Activated naive CD4-positive, alpha-beta T cell treated with anti-CD3 and anti-CD28 coated beads, Interleukin-2, amount 10 ng/mL, durations not matched to agents 7 days and 5 days (primary cell): ENCODE measurements at regions not wholly inside any gene's neighbourhood (a gene's known extent, or its start where the extent isn't known, plus 50 kb on each side); places are given as distances from the start of the nearest gene placed in this dataset.

Source experiments
- CTCF ChIA-PET: fragments of 350-600 bp; sonication (Branson Sonifier 250); formaldehyde crosslinking; loops from one replicate; lab custom pipeline; 2021; ENCODE audit warnings: antibody characterized with exemption; lab: Charles Lee
- DNase-seq: peaks from one replicate; pipeline ENCODE4 v3.0.0-alpha.2; 2020
- H3K27ac Mint-ChIP-seq: one replicate; pipeline ENCODE4 v1.8.0; 2021; ENCODE audit warnings: mild to moderate bottlenecking, moderate library complexity, mixed read lengths
- H3K27me3 Mint-ChIP-seq: one replicate; pipeline ENCODE4 v1.8.0; 2021; ENCODE audit warnings: mild to moderate bottlenecking, mixed read lengths
- H3K36me3 Mint-ChIP-seq: one replicate; pipeline ENCODE4 v1.8.0; 2021; ENCODE audit warnings: mixed read lengths
- H3K4me1 Mint-ChIP-seq: one replicate; pipeline ENCODE4 v1.8.0; 2021; ENCODE audit warnings: mixed read lengths
- H3K4me3 Mint-ChIP-seq: one replicate; pipeline ENCODE4 v1.8.0; 2021; ENCODE audit warnings: mild to moderate bottlenecking, moderate library complexity, mixed read lengths
- H3K9me3 Mint-ChIP-seq: one replicate; pipeline ENCODE4 v1.8.0; 2021; ENCODE audit warnings: mixed read lengths

DNA sequence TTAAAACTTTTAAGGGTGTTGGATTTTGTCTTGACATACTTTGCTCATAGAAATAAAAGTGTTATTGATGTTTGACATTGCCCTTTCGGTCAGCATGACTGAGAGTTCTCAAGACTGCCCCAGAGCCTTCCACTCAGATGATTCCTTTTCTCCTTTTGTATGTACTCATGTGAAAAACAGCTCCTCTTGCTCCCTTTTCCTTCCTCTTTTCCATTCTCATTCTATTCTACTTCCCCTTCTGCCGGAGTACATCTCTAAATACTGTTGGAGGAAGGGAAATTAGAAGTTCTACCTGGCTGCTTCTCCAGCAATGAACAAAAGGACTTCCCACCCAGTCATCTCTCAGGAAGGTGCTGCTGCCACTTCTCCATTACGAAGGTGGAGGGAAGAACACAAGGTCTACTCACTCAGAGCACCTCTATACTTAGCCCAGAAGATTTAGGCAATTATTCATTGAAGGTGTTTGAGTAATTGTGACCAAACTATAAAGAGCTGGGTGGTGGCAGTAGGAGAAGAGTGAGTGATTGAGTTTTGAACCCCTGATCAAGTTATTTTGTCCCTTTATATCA, 163.8 kb upstream of the MBNL1 start:
- H3K27me3 Mint-ChIP-seq: peaks cover 8% of the 10 kb centered on the region
- no peak overlapping the region for H3K27ac Mint-ChIP-seq
- H3K9me3 Mint-ChIP-seq: no peaks in the 10 kb centered on the region
- H3K36me3 Mint-ChIP-seq: no peaks in the 10 kb centered on the region
- no peak overlapping the region for H3K4me3 Mint-ChIP-seq
- CTCF ChIA-PET: no interaction called here
- no peak for DNase-seq
- peaks cover 9% of the 10 kb centered on the region for H3K4me1 Mint-ChIP-seq

DNA sequence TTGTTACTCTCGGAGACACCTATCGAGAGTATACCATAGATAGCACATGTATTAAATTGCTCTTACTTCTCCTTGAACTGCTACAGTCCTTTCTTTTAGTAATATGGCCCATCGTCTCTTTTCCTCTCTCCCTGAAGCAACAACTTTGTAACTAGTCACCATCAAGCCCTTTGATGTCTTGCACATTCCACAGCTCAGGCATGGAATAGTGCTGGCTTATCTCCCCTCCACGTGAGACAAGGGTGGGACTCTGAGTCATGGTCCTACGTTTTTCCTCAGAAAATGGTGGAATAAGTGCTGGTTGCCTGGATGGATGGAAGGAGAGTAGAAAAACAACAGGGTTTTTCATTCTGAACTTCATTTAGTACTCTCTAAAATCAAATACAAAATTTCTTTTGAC, 163.3 kb upstream of the MBNL1 start:
- no peaks in the 10 kb centered on the region for H3K9me3 Mint-ChIP-seq
- H3K4me3 Mint-ChIP-seq: no peak overlapping the region
- no peak overlapping the region for H3K27ac Mint-ChIP-seq
- CTCF ChIA-PET: no interaction called here
- peaks cover 8% of the 10 kb centered on the region for H3K27me3 Mint-ChIP-seq
- no peak for DNase-seq
- peaks cover 5% of the 10 kb centered on the region for H3K4me1 Mint-ChIP-seq
- H3K36me3 Mint-ChIP-seq: no peaks in the 10 kb centered on the region

DNA sequence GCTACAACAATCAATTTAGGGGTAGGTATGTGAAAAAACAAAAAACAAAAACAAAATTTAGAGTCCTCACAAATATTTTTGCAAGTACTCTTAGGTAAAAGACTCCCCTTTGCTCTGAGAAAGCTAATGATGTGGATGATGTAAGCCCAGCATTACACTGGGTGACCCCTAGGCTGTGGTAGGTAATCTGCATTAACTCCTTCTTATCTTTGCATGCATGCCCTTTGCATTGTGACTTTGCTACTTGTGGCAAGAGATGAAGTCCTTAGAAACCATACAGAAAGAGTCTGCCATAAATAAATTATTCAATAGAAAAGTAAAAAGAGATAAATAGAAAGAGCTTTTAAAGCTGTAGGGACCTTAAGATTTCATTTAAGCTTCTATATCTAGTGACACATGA, 159.7 kb upstream of the MBNL1 start:
- no peak for DNase-seq
- CTCF ChIA-PET: interaction anchor here (1.0 to 1.6 kb wide), 2 partner anchors 8 to 183 kb away, joined by 3 to 9 read pairs; no protein-coding TSS in a partner anchor
- Mint-ChIP-seq H3K4me3 (no peak overlapping the region), H3K36me3 (no peaks in the 10 kb centered on the region), H3K4me1 (no peaks in the 10 kb centered on the region), H3K27me3 (peaks cover 4% of the 10 kb centered on the region), H3K9me3 (no peaks in the 10 kb centered on the region), H3K27ac (no peak overlapping the region)

DNA sequence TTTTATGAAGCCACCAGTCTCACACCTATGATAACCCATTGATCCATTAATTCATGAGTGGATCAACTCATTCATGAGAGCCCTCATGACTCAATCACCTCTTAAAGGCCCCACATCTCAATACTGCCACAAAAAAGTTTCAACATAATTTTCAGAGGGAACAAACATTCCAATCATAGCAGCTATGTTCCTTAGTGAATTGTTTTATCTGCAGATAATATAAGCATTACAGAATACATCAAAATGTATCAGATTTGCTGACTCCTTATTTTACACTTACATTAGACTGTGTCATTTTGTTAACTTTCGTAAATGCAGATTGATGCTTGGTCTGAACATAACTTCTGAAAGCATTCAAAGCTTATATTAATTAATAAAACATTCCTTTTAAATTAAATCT, 155.3 kb upstream of the MBNL1 start:
- DNase-seq: no peak
- Mint-ChIP-seq H3K4me3 (no peak overlapping the region), H3K9me3 (peaks cover 10% of the 10 kb centered on the region), H3K27ac (no peak overlapping the region), H3K27me3 (no peaks in the 10 kb centered on the region), H3K4me1 (no peaks in the 10 kb centered on the region), H3K36me3 (peaks cover 2% of the 10 kb centered on the region)
- CTCF ChIA-PET: no interaction called here

DNA sequence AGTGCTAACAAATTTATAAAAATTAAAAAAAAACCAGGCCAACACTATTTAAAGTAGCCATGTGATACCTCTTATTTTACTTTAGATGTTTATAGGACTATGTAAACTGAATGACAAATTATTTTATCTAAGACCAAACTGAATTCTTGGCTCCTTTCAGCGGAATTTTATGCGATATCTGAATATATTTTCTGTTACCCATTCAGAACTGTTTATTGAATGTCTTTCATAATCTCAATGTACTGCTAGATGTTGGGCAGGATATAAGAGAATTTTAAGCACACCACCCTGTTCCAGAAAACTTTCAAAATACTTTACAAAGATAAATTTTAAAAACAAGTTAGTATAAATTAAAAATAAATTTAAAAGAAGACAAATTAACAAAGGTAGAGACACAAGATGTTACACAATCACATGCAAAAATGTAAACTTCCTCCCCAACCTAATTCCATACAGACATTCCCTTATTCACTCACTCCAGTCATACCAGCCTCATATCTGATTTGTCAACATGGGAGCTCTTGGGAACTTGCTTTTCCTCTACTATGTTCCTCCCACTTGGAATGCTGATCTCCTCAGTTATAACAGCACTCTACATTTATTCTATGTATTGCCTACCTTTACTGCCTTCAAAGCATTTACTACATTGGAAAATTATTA, 154.6 kb upstream of the MBNL1 start:
- H3K4me3 Mint-ChIP-seq: no peak overlapping the region
- no peak overlapping the region for H3K27ac Mint-ChIP-seq
- H3K4me1 Mint-ChIP-seq: no peaks in the 10 kb centered on the region
- H3K27me3 Mint-ChIP-seq: no peaks in the 10 kb centered on the region
- CTCF ChIA-PET: no interaction called here
- no peak for DNase-seq
- H3K36me3 Mint-ChIP-seq: peaks cover 2% of the 10 kb centered on the region
- peaks cover 10% of the 10 kb centered on the region for H3K9me3 Mint-ChIP-seq

DNA sequence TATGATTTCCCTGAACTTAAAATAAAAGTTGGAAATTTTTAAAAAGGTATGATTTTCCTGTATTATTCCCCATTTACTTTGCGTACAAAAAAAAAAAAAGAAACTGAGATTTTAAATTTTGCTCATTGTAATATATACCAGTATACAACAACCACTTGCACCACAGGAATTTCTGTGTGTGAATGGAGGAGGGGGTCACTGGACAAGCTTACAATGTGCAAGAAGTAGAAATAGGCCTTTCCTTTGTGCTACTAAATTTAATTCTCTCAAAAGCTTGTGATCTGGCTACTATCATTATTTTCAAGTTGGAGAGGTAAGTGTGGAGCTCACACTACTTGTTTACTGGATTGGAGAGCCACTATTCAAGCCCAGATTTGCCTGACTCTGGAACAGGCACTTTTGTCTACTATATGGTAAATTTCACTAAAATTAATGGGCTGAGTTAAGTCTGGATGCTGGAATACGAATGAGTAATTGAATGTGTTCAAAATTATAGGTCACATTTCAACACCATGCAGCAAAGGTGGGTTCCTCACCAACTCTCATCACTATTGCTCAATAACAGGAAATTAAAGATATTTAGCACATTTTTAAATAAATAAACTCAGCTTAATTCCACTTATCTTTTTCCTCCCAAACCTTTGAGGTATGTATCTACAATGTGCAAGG, 148.0 kb upstream of the MBNL1 start:
- CTCF ChIA-PET: no interaction called here
- no peak overlapping the region for H3K4me3 Mint-ChIP-seq

DNA sequence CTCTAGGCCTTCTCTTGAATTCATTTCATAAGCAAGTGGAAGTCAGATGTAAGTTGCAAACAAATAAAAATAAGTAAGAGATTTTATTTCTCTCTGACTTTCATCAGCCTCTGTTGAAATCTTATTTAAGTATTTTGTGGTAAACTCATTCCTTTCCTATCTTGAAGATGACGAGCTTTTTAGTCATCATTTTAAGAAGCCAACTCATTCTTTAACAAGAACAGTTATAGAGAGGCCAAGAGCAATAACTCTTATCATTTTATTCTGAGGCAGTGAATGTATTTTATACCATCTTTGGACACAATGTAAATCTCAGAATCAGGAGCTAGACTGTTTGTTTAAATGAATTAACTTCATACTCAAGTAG, 147.5 kb upstream of the MBNL1 start:
- no peaks in the 10 kb centered on the region for H3K27me3 Mint-ChIP-seq
- no peak overlapping the region for H3K4me3 Mint-ChIP-seq
- CTCF ChIA-PET: no interaction called here

More for the DNA sequence above, 148.0 kb upstream of the MBNL1 start:
- Mint-ChIP-seq H3K36me3 (peaks cover 2% of the 10 kb centered on the region), H3K27me3 (no peaks in the 10 kb centered on the region), H3K27ac (no peak overlapping the region), H3K9me3 (peaks cover 9% of the 10 kb centered on the region), H3K4me1 (peaks cover 8% of the 10 kb centered on the region)
- DNase-seq: no peak

DNA sequence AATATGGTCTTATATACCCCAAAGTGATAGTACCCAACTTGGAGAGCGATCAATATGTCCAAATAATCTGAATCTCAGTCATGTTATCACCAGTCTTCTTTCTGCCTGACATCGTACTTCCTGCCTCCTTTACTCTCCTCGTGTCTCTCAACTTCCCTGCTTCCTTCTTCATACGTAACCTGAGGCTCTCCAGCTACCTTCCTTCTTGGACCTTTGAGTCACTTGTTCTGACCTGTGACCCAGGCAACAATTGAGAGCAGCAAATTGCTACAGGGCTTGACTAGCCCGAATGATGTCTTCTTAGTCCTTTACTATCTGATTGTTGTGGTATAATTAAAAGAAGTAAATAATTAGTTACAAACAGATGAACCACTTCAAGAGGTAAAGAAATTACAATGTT, 145.9 kb upstream of the MBNL1 start:
- CTCF ChIA-PET: no interaction called here
- Mint-ChIP-seq H3K27ac (no peak overlapping the region), H3K27me3 (no peaks in the 10 kb centered on the region), H3K4me3 (no peak overlapping the region), H3K36me3 (no peaks in the 10 kb centered on the region), H3K9me3 (peaks cover under 1% of the 10 kb centered on the region), H3K4me1 (peaks cover 13% of the 10 kb centered on the region)
- DNase-seq: no peak

More for the DNA sequence above, 147.5 kb upstream of the MBNL1 start:
- Mint-ChIP-seq H3K36me3 (peaks cover 2% of the 10 kb centered on the region), H3K27ac (no peak overlapping the region), H3K4me1 (peaks cover 8% of the 10 kb centered on the region), H3K9me3 (peaks cover 7% of the 10 kb centered on the region)
- DNase-seq: no peak

DNA sequence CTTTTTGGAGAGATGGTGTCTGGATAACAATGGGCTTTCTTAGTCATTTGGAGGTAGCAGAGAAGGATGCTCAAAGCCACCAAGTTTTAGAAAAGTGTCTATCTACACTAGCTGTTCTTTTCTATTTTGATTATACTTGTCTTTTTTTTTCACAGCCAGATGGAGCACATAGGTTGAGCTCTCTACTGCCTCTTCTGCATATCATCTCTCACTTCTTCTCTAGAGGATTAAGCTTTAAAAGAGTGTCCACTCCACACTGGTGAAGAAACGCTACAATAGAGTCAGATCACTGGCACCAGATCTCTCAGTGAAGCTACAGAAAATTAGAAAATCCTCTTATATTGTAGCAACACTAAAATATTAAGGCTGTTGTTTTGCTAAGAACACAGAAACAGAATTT, 145.3 kb upstream of the MBNL1 start:
- Mint-ChIP-seq H3K9me3 (no peaks in the 10 kb centered on the region), H3K4me3 (no peak overlapping the region), H3K27me3 (no peaks in the 10 kb centered on the region), H3K27ac (no peak overlapping the region), H3K36me3 (no peaks in the 10 kb centered on the region), H3K4me1 (peaks cover 13% of the 10 kb centered on the region)
- DNase-seq: no peak
- CTCF ChIA-PET: no interaction called here

DNA sequence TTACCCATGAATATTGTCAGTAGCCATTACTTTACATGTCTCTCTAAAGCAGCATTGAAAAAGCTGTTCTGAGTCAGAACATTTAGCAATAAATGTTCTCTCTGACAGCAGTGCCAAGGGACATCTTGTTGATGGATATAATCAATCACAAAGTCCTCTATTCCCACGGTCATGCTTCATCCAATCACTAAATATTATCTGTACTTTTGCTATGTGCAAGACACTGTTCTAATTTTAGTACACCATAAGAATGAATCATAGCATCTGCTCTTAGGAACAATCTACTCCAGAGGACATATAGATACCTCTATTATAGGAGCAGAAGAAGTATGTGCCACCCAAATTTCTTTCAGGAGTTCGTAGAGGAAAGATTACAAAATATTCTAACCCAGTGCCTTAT, 142.5 kb upstream of the MBNL1 start:
- peaks cover 9% of the 10 kb centered on the region for H3K4me1 Mint-ChIP-seq

DNA sequence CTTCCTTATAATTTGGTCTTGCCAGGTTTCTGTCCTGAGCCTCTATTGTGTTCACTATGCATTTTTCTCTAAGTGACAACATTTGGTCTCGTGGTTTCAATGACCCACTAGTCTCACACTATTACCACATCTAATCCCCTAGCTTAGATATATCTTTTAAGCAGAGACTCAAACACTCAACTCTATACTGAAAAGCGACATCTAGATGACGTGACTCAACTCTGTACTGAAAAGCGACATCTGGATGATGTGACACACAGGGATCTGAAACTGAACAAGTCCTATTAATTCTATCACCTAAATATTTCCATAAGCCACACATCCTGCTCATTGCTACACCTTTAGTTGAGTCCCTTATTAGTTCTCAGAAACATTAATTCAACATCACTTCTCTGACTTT, 141.7 kb upstream of the MBNL1 start:
- Mint-ChIP-seq H3K4me1 (peaks cover 9% of the 10 kb centered on the region), H3K27ac (no peak overlapping the region)

More for the DNA sequence above, 142.5 kb upstream of the MBNL1 start:
- CTCF ChIA-PET: no interaction called here
- Mint-ChIP-seq H3K4me3 (no peak overlapping the region), H3K9me3 (no peaks in the 10 kb centered on the region), H3K27me3 (no peaks in the 10 kb centered on the region), H3K27ac (no peak overlapping the region), H3K36me3 (no peaks in the 10 kb centered on the region)
- no peak for DNase-seq

DNA sequence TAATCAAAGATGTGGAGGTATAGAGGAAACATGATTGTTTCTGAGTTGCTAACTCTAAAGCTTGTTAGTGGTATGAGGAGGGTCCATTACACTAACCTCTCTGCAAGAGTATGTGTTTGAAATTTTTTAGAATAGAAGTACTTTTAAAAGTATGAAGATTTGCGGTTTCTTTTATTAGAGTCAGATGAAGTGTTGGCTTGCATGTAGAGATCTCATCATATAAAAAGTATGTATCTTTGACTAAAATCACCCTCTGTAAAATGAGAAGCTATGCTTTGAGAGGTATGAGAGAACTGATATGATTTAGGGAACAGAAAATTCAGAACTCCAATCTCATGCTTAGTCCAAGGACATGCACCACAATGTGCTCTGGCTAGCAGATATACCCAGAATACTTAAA, 140.4 kb upstream of the MBNL1 start:
- Mint-ChIP-seq H3K27ac (no peak overlapping the region), H3K9me3 (no peaks in the 10 kb centered on the region), H3K27me3 (peaks cover 6% of the 10 kb centered on the region), H3K4me1 (peaks cover 5% of the 10 kb centered on the region), H3K4me3 (no peak overlapping the region), H3K36me3 (no peaks in the 10 kb centered on the region)
- CTCF ChIA-PET: no interaction called here
- DNase-seq: no peak

More for the DNA sequence above, 141.7 kb upstream of the MBNL1 start:
- no peaks in the 10 kb centered on the region for H3K9me3 Mint-ChIP-seq
- no peaks in the 10 kb centered on the region for H3K36me3 Mint-ChIP-seq
- CTCF ChIA-PET: no interaction called here
- no peak overlapping the region for H3K4me3 Mint-ChIP-seq
- H3K27me3 Mint-ChIP-seq: peaks cover under 1% of the 10 kb centered on the region
- no peak for DNase-seq

DNA sequence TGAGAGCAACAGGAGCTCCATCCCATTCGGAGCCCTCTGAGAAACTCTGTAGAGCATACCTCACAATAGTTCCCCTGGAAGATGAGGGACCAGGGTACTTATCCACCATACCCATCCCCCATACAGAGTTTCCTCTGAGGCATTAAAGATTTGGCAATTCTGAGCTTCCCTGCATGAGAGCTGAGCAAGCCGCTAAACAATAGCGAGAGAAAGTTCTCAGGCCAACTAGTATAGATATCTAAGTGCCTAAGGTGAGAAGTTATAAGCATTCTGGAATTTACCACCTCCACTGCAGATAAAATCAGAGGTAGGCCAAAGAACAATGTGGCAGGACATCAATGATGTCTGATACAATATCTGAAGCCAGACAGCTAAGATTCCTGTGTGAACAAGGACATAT, 129.1 kb upstream of the MBNL1 start:
- peaks cover 5% of the 10 kb centered on the region for H3K27me3 Mint-ChIP-seq
- H3K27ac Mint-ChIP-seq: no peak overlapping the region
- CTCF ChIA-PET: no interaction called here
- H3K36me3 Mint-ChIP-seq: no peaks in the 10 kb centered on the region
- no peaks in the 10 kb centered on the region for H3K4me1 Mint-ChIP-seq
- no peaks in the 10 kb centered on the region for H3K9me3 Mint-ChIP-seq
- no peak for DNase-seq
- H3K4me3 Mint-ChIP-seq: no peak overlapping the region

DNA sequence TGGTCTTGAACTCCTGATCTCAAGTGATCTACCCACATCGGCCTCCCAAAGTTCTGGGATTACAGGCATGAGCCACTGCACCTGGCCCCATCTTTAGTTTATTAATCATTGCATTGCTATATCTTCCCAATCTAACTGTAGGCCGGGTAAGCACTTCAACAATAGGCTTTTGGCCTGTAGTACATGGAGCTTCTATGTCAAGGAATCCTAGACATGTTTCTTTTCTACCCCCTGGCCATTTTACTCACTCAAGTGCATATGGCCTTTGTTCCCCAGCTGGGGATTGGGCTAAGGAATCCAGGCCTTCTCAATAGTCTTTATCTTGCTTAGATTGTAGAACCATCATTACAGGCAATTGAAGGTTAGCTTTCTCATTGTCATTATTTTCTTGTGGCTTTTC, 122.3 kb upstream of the MBNL1 start:
- Mint-ChIP-seq H3K27ac (no peak overlapping the region), H3K4me1 (peaks cover 16% of the 10 kb centered on the region), H3K36me3 (no peaks in the 10 kb centered on the region), H3K9me3 (no peaks in the 10 kb centered on the region), H3K4me3 (no peak overlapping the region), H3K27me3 (peaks cover 4% of the 10 kb centered on the region)
- DNase-seq: no peak
- CTCF ChIA-PET: interaction anchor here (0.7 kb wide), 1 partner anchor 70 kb away, joined by 4 read pairs; no protein-coding TSS in a partner anchor

DNA sequence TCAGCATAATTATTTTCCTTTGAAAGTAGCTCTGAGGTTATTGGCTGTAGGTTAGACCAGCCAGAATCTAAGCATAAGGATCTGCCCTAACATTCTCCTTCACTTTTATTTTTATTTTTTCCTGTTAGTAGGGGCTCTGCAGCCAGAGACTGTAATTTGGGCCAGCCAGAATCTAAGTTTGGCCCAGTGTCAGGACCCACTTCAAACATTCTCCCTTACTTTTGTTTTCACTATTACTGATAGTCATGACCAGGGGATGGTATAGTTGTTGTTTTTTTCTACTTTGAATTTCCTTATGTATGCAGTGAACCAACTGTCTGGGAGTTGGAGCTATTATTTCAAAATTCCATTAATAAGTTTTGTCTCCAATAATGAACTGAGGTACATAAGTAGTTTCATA, 121.0 kb upstream of the MBNL1 start:
- Mint-ChIP-seq H3K4me3 (no peak overlapping the region), H3K27me3 (peaks cover 4% of the 10 kb centered on the region), H3K9me3 (no peaks in the 10 kb centered on the region), H3K36me3 (no peaks in the 10 kb centered on the region), H3K27ac (no peak overlapping the region), H3K4me1 (peaks cover 16% of the 10 kb centered on the region)
- no peak for DNase-seq
- CTCF ChIA-PET: no interaction called here
